Panc1 (cell line): ENCODE measurements at regions not wholly inside any gene's neighbourhood (a gene's known extent, or its start where the extent isn't known, plus 50 kb on each side); places are given as distances from the start of the nearest gene placed in this dataset.

ENCODE experiments used
- CTCF ChIP-seq: fragments of 450-650 bp; IDR thresholded peaks from 2 replicates; pipeline ENCODE4 v1.5.1; 2017; ENCODE audit warnings: mild to moderate bottlenecking
- POLR2AphosphoS5 ChIP-seq: IDR thresholded peaks from 2 replicates; pipeline ENCODE4 v1.6.1; 2012; ENCODE audit warnings: mild to moderate bottlenecking, low read depth, low read length, moderate library complexity
- REST ChIP-seq, 2 experiments: IDR thresholded peaks; 2 replicates each; pipeline ENCODE4 v1.6.1; 2011 to 2012; ENCODE audit warnings: low read depth in 2 of 2, control low read depth in 1 of 2, low read length in 1 of 2, mild to moderate bottlenecking in 1 of 2, moderate library complexity in 1 of 2; ENCODE audit not compliant: insufficient read depth in 1 of 2
- TCF7L2 ChIP-seq: IDR thresholded peaks from 2 replicates; pipeline ENCODE4 v1.6.1; 2011; ENCODE audit warnings: mild to moderate bottlenecking, low read depth, low read length, inconsistent platforms

GRCh38 chr13:90321281-90321931, 1026.1 kb upstream of the MIR17HG start:
- TF ChIP-seq CTCF (no peak), POLR2AphosphoS5 (no peak), REST (IDR thresholded peaks at IDR 0.05; ENCODE audit: insufficient read depth in 1 of 2, low read depth in 2 of 2, low read length in 1 of 2) (no peak), TCF7L2 (no peak)
